IMR-90 (cell line): ENCODE measurements at regions not wholly inside any gene's neighbourhood (a gene's known extent, or its start where the extent isn't known, plus 50 kb on each side); places are given as distances from the start of the nearest gene placed in this dataset.

Source experiments
- BHLHE40 ChIP-seq: fragments of 150-350 bp; IDR thresholded peaks from 2 replicates; pipeline ENCODE4 v1.6.1; 2016; ENCODE audit warnings: mild to moderate bottlenecking, low read depth, low read length
- CTCF ChIP-seq: conservative IDR thresholded peaks from 2 replicates; pipeline ENCODE4 v1.5.1; 2012; ENCODE audit warnings: mild to moderate bottlenecking, low read depth, low read length, improper control_type of control experiment
- MAZ ChIP-seq: IDR thresholded peaks from 2 replicates; pipeline ENCODE4 v1.6.1; 2012; ENCODE audit warnings: low read depth, mild to moderate bottlenecking, low read length, improper control_type of control experiment, moderate library complexity, borderline replicate concordance
- POLR2A ChIP-seq: IDR thresholded peaks from 2 replicates; pipeline ENCODE4 v1.6.1; 2012; ENCODE audit warnings: mild to moderate bottlenecking, low read depth, low read length
- SMC3 ChIP-seq: fragments of 150-350 bp; IDR thresholded peaks from 2 replicates; pipeline ENCODE4 v1.6.1; 2016; ENCODE audit warnings: low read depth, mild to moderate bottlenecking, antibody characterized with exemption, low read length, moderate library complexity
- USF2 ChIP-seq: fragments of 150-350 bp; IDR thresholded peaks from 2 replicates; pipeline ENCODE4 v1.6.1; 2017; ENCODE audit warnings: mild to moderate bottlenecking, antibody characterized with exemption, low read length, low read depth

DNA sequence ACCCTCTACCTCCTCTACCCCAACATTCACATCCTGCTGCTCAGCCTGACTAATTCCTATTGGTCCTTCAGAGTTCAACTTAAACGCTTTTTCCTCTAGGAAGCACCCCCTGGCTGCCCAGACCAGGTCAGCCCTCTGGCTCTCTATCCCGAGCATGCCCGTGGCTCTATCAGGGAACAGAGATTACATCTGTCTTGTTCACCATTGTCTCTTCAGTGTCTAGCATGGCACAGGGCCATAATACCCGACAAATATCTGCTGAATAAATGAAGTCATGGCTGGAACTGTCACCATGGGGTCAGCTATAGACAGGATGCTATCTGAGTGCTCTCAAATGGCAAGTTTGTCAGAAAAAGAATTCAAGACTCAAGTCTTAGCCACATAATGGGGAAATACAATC, 296.9 kb upstream of the CHRNA7 start:
- TF ChIP-seq BHLHE40 (no peak), CTCF (no peak), SMC3 (no peak), POLR2A (no peak), MAZ (no peak), USF2 (no peak)
